ENCODE measurements at regions not wholly inside any gene's neighbourhood (a gene's known extent, or its start where the extent isn't known, plus 50 kb on each side); places are given as distances from the start of the nearest gene placed in this dataset.
"Not testable (repeated sequence)": the region's sequence is repeated elsewhere in the genome, so short reads cannot be mapped to it uniquely, and the experiment has no call there.

DNA sequence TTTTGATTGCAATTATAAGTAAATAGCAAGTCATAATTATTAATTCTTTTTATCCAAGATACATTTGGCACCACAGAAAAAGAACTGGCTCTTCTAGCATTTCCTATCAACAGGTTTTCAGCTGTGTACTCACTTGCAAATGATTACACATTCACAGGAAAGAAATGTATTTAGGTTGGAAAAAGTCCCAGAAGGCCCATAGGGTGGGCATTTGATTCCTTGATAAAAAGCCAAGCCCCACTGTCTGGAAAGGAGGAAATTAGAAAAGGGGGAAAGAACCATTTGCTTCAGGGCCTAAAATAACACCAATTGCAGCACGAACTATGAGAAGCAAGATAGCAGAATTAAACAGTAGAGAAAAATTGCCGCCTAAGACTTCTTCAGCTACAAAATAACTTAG is 80.8 kb upstream of the COL1A2 start:
- no peaks in the 10 kb centered on the region for H3K4me1 Mint-ChIP-seq
- intact Hi-C loops (cut with micrococcal nuclease), result no loop called here
- H2AFZ ChIP-seq (ENCODE audit: insufficient read depth, low read depth, low read length, poor library complexity, severe bottlenecking), result no peak overlapping the region

DNA sequence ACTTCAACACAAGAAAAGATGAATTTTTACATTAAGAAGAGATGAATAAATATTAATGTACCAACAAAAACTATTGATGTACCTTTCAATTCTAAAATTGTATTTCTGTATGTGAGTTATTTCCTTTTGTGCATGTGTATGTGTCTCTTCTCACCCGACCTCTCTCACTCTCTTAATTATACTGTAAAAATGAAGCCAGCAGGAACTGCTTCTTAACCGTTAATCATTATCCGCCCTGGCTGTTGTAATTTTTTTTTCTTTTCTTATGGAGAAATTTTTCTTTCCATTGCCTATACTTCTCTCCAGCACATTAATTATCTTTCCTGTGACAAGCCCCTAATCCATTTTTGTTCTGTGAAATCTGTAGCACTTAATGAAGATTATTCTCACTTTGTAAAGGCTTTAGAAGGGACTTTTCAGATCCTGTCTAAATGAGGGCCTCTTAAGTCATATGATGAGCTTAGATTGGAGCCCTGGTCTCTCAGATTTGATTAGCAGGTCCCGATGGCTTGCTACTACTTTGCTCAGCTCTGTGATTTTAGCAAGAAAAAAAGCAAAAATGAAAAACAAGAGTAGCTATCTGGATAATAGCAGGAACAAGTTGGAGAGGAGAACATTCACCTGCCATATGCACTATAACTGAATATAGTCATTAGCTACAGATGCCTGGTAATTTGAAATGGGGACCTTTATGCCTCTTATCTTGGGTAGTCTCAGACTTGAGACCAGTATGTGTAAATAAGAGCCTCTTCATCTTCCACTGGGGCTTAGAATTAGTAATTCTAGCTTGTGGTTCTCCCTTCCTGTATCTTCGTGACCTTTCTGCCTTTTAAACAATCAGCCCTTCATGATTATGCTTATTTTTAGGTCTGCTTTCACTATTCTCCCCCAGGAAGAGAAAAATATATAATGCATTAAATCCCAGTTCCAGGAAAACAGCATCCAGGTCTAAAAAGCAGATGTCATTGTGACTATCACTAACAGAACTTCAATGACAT is 80.0 kb upstream of the COL1A2 start:
- Histone ChIP-seq H3K4me1 (ENCODE audit: control insufficient read depth in 1 of 2, insufficient read depth in 2 of 2, low read length in 2 of 2) (no peaks in the 10 kb centered on the region), H3K79me2 (ENCODE audit: insufficient read depth, low read length) (no peaks in the 10 kb centered on the region), H4K20me1 (ENCODE audit: insufficient read depth, low read length) (no peaks in the 10 kb centered on the region), H2AFZ (ENCODE audit: insufficient read depth, low read depth, low read length, poor library complexity, severe bottlenecking) (no peak overlapping the region), H3K27ac (ENCODE audit: low read depth in 1 of 2, low read length in 2 of 2) (no peak overlapping the region), H3K27me3 (ENCODE audit: control insufficient read depth in 2 of 2, insufficient read depth in 2 of 2, low read length in 2 of 2) (no peaks in the 10 kb centered on the region), H3K9ac (ENCODE audit: insufficient read depth, low read length, poor library complexity, severe bottlenecking) (no peak overlapping the region), H3K4me3 (replicated peaks in 1 of 3; ENCODE audit: low read depth in 2 of 3, low read length in 3 of 3) (no peak overlapping the region), H3K36me3 (replicated peaks in 1 of 2; ENCODE audit: control insufficient read depth in 1 of 2, insufficient read depth in 2 of 2, low read length in 2 of 2) (no peaks in the 10 kb centered on the region), H3K9me3 (replicated peaks in 1 of 2; ENCODE audit: control insufficient read depth in 1 of 2, insufficient read depth in 1 of 2, low read length in 2 of 2) (peaks cover 0 to 3% of the 10 kb centered on the region in 2 donors), H3K4me2 (replicated peaks; ENCODE audit: extremely low read depth, low read length, poor library complexity, severe bottlenecking) (no peak overlapping the region)
- intact Hi-C loops (cut with micrococcal nuclease), result no loop called here
- peaks cover 1 to 7% (median 2%) of the 10 kb centered on the region in 7 donors for H3K9me3 Mint-ChIP-seq
- H3K27ac Mint-ChIP-seq, result no peak overlapping the region
- WGBS (ENCODE audit: insufficient coverage), result no CpG with 5 or more reads among the region's 5 CpGs
- H3K27me3 Mint-ChIP-seq (ENCODE audit: low read depth in 3 of 3), result peaks cover 2% of the 10 kb centered on the region in 3 donors
- no peak overlapping the region for H3K4me3 Mint-ChIP-seq
- no peaks in the 10 kb centered on the region for H3K36me3 Mint-ChIP-seq
- no peaks in the 10 kb centered on the region for H3K4me1 Mint-ChIP-seq
- DNase-seq, result no peak
- TF ChIP-seq, protein P1, sequence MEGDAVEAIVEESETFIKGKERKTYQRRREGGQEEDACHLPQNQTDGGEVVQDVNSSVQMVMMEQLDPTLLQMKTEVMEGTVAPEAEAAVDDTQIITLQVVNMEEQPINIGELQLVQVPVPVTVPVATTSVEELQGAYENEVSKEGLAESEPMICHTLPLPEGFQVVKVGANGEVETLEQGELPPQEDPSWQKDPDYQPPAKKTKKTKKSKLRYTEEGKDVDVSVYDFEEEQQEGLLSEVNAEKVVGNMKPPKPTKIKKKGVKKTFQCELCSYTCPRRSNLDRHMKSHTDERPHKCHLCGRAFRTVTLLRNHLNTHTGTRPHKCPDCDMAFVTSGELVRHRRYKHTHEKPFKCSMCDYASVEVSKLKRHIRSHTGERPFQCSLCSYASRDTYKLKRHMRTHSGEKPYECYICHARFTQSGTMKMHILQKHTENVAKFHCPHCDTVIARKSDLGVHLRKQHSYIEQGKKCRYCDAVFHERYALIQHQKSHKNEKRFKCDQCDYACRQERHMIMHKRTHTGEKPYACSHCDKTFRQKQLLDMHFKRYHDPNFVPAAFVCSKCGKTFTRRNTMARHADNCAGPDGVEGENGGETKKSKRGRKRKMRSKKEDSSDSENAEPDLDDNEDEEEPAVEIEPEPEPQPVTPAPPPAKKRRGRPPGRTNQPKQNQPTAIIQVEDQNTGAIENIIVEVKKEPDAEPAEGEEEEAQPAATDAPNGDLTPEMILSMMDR (IDR thresholded peaks at IDR 0.05), result no peak

More for the DNA sequence above, 80.8 kb upstream of the COL1A2 start:
- Mint-ChIP-seq H3K9me3 (peaks cover 0 to 5% (median 2%) of the 10 kb centered on the region in 7 donors), H3K27ac (no peak overlapping the region), H3K4me3 (no peak overlapping the region), H3K27me3 (ENCODE audit: low read depth in 3 of 3) (peaks cover 2% of the 10 kb centered on the region in 3 donors), H3K36me3 (no peaks in the 10 kb centered on the region)
- H3K79me2 ChIP-seq (ENCODE audit: insufficient read depth, low read length), result no peaks in the 10 kb centered on the region
- H3K4me2 ChIP-seq (replicated peaks; ENCODE audit: extremely low read depth, low read length, poor library complexity, severe bottlenecking), result no peak overlapping the region
- H3K9me3 ChIP-seq (replicated peaks in 1 of 2; ENCODE audit: control insufficient read depth in 1 of 2, insufficient read depth in 1 of 2, low read length in 2 of 2), result peaks cover 0 to 2% of the 10 kb centered on the region in 2 donors
- H4K20me1 ChIP-seq (ENCODE audit: insufficient read depth, low read length), result no peaks in the 10 kb centered on the region
- H3K4me1 ChIP-seq (ENCODE audit: control insufficient read depth in 1 of 2, insufficient read depth in 2 of 2, low read length in 2 of 2), result no peaks in the 10 kb centered on the region
- no peaks in the 10 kb centered on the region for H3K27me3 ChIP-seq (ENCODE audit: control insufficient read depth in 2 of 2, insufficient read depth in 2 of 2, low read length in 2 of 2)
- WGBS (ENCODE audit: insufficient coverage), result no CpG with 5 or more reads among the region's 2 CpGs
- H3K36me3 ChIP-seq (replicated peaks in 1 of 2; ENCODE audit: control insufficient read depth in 1 of 2, insufficient read depth in 2 of 2, low read length in 2 of 2), result no peaks in the 10 kb centered on the region
- no peak overlapping the region for H3K9ac ChIP-seq (ENCODE audit: insufficient read depth, low read length, poor library complexity, severe bottlenecking)
- no peak overlapping the region for H3K27ac ChIP-seq (ENCODE audit: low read depth in 1 of 2, low read length in 2 of 2)
- DNase-seq, result no peak
- TF ChIP-seq, protein P1 (IDR thresholded peaks at IDR 0.05), result no peak
- H3K4me3 ChIP-seq (replicated peaks in 1 of 3; ENCODE audit: low read depth in 2 of 3, low read length in 3 of 3), result no peak overlapping the region

- H3K4me1 Mint-ChIP-seq; H3K27me3 ChIP-seq (ENCODE audit: control insufficient read depth in 2 of 2, insufficient read depth in 2 of 2, low read length in 2 of 2); H3K27ac ChIP-seq (ENCODE audit: low read depth in 1 of 2, low read length in 2 of 2); H3K79me2 ChIP-seq (ENCODE audit: insufficient read depth, low read length); H3K4me3 Mint-ChIP-seq; H3K36me3 ChIP-seq (replicated peaks in 1 of 2; ENCODE audit: control insufficient read depth in 1 of 2, insufficient read depth in 2 of 2, low read length in 2 of 2); H3K4me3 ChIP-seq (replicated peaks in 1 of 3; ENCODE audit: low read depth in 2 of 3, low read length in 3 of 3); H3K4me1 ChIP-seq (ENCODE audit: control insufficient read depth in 1 of 2, insufficient read depth in 2 of 2, low read length in 2 of 2); H3K4me2 ChIP-seq (replicated peaks; ENCODE audit: extremely low read depth, low read length, poor library complexity, severe bottlenecking); H3K27me3 Mint-ChIP-seq (ENCODE audit: low read depth in 3 of 3); H3K36me3 Mint-ChIP-seq; DNase-seq; H2AFZ ChIP-seq (ENCODE audit: insufficient read depth, low read depth, low read length, poor library complexity, severe bottlenecking); H3K27ac Mint-ChIP-seq; H4K20me1 ChIP-seq (ENCODE audit: insufficient read depth, low read length); intact Hi-C loops (cut with micrococcal nuclease); H3K9ac ChIP-seq (ENCODE audit: insufficient read depth, low read length, poor library complexity, severe bottlenecking): not testable (repeated sequence)
- H3K9me3 ChIP-seq (replicated peaks in 1 of 2; ENCODE audit: control insufficient read depth in 1 of 2, insufficient read depth in 1 of 2, low read length in 2 of 2), result peaks cover 0 to 15% of the 10 kb centered on the region in 2 donors
- peaks cover 7 to 22% (median 17%) of the 10 kb centered on the region in 7 donors for H3K9me3 Mint-ChIP-seq
- WGBS (ENCODE audit: insufficient coverage), result no CpG with 5 or more reads among the region's 1 CpG
Observed at GRCh38 chr7:94321138-94321537, 73.6 kb upstream of the COL1A2 start.

Data from CD14-positive monocyte (primary cell).